ENCODE measurements at regions not wholly inside any gene's neighbourhood (a gene's known extent, or its start where the extent isn't known, plus 50 kb on each side); places are given as distances from the start of the nearest gene placed in this dataset.

DNA sequence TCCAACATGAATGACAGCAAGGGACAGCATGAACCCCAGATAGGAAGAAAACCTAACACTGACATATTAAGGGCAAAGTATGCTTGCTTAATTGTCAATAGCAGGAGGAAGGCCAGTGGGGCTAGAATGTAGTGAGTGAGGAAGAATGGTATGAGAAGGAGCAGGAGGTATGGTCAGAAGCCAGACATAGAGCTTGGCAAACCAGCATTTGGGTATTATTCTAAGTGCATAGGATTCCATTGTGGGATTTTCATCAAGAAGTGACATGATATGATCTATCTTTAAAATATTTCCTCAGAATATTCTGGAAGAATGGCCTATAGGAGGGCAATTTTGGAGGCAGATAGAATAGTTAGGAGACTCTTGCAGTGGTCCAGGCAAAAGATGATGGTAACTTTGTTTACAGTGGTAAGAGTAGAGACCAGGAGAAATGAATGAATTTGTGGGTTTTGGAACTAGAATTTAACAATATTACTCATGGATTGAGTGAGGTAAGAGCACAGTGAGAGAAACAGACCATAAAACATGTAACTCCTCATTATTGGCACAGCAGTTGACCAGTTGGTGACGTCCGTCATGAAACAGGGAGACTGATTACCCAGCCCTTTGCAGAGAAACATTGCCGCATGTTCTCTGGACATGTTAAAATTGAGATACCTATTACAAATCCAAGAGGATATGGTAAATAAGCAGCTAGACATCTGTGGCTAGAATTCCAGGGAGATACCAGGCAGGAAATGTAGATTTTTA lies 246.5 kb upstream of the HS3ST1 start:
- no peaks in the 10 kb centered on the region for H3K9me3 ChIP-seq
- no peak overlapping the region for H3K27ac ChIP-seq
- ATAC-seq (ENCODE audit: low FRiP score in 2 of 2) (no peak), DNase-seq (no peak)
- no peaks in the 10 kb centered on the region for H3K27me3 ChIP-seq
- WGBS, 2 donors = 80 to 94% methylated on average over 3 of the region's 3 CpGs
- no peak overlapping the region for H3K4me3 ChIP-seq
- no peaks in the 10 kb centered on the region for H3K36me3 ChIP-seq
- H3K4me1 ChIP-seq = no peaks in the 10 kb centered on the region
- TF ChIP-seq POLR2A (IDR thresholded peaks at IDR 0.05) = no peak
- TF ChIP-seq POLR2AphosphoS5 (IDR thresholded peaks at IDR 0.05) = no peak
- TF ChIP-seq EP300 (IDR thresholded peaks at IDR 0.05) = no peak
- TF ChIP-seq, protein P1, sequence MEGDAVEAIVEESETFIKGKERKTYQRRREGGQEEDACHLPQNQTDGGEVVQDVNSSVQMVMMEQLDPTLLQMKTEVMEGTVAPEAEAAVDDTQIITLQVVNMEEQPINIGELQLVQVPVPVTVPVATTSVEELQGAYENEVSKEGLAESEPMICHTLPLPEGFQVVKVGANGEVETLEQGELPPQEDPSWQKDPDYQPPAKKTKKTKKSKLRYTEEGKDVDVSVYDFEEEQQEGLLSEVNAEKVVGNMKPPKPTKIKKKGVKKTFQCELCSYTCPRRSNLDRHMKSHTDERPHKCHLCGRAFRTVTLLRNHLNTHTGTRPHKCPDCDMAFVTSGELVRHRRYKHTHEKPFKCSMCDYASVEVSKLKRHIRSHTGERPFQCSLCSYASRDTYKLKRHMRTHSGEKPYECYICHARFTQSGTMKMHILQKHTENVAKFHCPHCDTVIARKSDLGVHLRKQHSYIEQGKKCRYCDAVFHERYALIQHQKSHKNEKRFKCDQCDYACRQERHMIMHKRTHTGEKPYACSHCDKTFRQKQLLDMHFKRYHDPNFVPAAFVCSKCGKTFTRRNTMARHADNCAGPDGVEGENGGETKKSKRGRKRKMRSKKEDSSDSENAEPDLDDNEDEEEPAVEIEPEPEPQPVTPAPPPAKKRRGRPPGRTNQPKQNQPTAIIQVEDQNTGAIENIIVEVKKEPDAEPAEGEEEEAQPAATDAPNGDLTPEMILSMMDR (IDR thresholded peaks at IDR 0.05) = no peak

DNA sequence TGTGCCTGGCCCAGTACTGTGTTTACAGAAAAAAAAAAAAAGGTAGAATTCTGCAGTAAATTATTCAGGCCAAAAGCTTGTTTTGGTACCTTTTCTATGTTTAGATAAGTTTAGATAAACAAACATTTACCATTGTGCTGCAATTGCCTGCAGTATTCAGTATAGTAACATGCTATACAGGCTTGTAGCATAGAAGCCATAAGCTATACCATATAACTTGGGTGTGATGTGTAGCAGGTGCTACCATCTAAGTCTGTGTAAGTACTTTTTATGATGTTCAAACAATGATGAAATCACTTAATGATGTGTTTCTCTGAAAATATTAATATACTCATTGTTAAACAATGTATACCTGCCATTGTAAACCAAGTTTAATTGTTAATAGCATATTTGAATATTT lies 241.6 kb upstream of the HS3ST1 start:
- Histone ChIP-seq H3K27ac (no peak overlapping the region), H3K4me1 (no peaks in the 10 kb centered on the region), H3K27me3 (no peaks in the 10 kb centered on the region), H3K9me3 (no peaks in the 10 kb centered on the region), H3K36me3 (no peaks in the 10 kb centered on the region), H3K4me3 (no peak overlapping the region)
- DNase-seq (no peak), ATAC-seq (ENCODE audit: low FRiP score in 2 of 2) (no peak)
- TF ChIP-seq EP300 (IDR thresholded peaks at IDR 0.05) (no peak), POLR2AphosphoS5 (IDR thresholded peaks at IDR 0.05) (no peak), POLR2A (IDR thresholded peaks at IDR 0.05) (no peak)
- TF ChIP-seq, protein P1 (IDR thresholded peaks at IDR 0.05) = no peak

DNA sequence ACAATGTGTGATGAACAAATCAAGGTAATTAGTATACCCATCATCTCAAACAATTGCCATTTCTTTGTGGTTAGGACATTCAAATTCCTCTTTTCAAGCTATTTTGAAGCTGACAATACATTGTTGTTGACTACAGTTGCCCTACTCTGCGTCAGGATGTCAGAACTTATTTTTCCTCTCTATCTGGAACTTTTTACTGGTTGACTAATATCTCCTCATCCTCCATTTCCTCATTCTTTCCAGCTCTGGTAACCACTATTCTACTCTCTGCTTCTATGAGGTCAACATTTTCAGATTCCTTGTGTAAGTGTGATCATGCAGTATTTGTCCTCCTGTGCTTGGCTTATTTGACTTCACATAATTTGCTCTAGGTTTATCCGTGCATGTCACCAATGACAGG lies 240.5 kb upstream of the HS3ST1 start:
- DNase-seq (no peak), ATAC-seq (ENCODE audit: low FRiP score in 2 of 2) (no peak)
- 92 to 93% methylated on average over 2 of the region's 2 CpGs for WGBS, 2 donors
- Histone ChIP-seq H3K9me3 (no peaks in the 10 kb centered on the region), H3K27ac (no peak overlapping the region), H3K27me3 (no peaks in the 10 kb centered on the region), H3K4me3 (no peak overlapping the region), H3K36me3 (no peaks in the 10 kb centered on the region), H3K4me1 (no peaks in the 10 kb centered on the region)
- TF ChIP-seq EP300 (IDR thresholded peaks at IDR 0.05) (no peak), POLR2AphosphoS5 (IDR thresholded peaks at IDR 0.05) (no peak), POLR2A (IDR thresholded peaks at IDR 0.05) (no peak)
- TF ChIP-seq, protein P1 (IDR thresholded peaks at IDR 0.05) = no peak

DNA sequence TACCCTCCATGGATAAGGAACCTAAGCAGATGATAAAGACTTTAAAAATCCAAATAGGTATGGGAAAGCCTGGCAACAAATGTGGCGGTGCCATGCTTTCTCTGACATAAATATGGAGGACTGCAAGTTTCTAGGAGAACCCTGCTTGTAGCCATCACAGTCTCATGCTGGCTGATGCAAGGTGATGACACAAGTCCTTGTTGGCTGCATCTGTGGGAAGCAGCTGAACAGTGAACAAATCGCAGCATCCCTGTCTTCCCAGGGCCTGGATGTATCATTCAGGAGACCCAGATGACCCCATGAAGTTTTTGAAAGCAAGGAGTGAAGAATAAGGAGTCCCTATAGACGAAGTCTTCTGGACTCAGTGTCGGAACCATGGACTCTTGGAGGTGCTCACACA lies 234.4 kb upstream of the HS3ST1 start:
- no peak for DNase-seq
- ATAC-seq (ENCODE audit: low FRiP score in 2 of 2) = no peak
- H3K9me3 ChIP-seq = no peaks in the 10 kb centered on the region
- no peaks in the 10 kb centered on the region for H3K27me3 ChIP-seq
- no peaks in the 10 kb centered on the region for H3K36me3 ChIP-seq
- TF ChIP-seq EP300 (IDR thresholded peaks at IDR 0.05) (no peak), POLR2A (IDR thresholded peaks at IDR 0.05) (no peak), POLR2AphosphoS5 (IDR thresholded peaks at IDR 0.05) (no peak)
- TF ChIP-seq, protein P1 (IDR thresholded peaks at IDR 0.05) = no peak
- no peak overlapping the region for H3K4me3 ChIP-seq
- H3K4me1 ChIP-seq = no peaks in the 10 kb centered on the region
- 92 to 93% methylated on average over 4 of the region's 4 CpGs for WGBS, 2 donors
- H3K27ac ChIP-seq = no peak overlapping the region
